GM23338 (cell line): ENCODE measurements at regions not wholly inside any gene's neighbourhood (a gene's known extent, or its start where the extent isn't known, plus 50 kb on each side); places are given as distances from the start of the nearest gene placed in this dataset.
A peak's percentile ranks its signal among the peaks of the same experiment; 100 is the strongest.

Source experiments
- ATAC-seq: fragments of 200-7000 bp; cut with Tn5 transposase; 3 replicates; pipeline ENCODE4 v1.9.1; 2020
- DNase-seq: peaks from one replicate; pipeline ENCODE4 v3.0.0-alpha.2; 2015; ENCODE audit warnings: low spot score
- H2AFZ ChIP-seq: fragments of 200-600 bp; sonication (generic); 2 replicates; pipeline ENCODE4 v1.8.0; 2016; ENCODE audit warnings: antibody characterized with exemption, mild to moderate bottlenecking, moderate library complexity
- H3F3A ChIP-seq: fragments of 200-600 bp; sonication (generic); replicated peaks from 2 replicates; pipeline ENCODE4 v1.8.0; 2017; ENCODE audit warnings: antibody characterized with exemption, mixed run types, low read depth
- H3K27ac ChIP-seq: fragments of 200-600 bp; sonication (generic); 2 replicates; pipeline ENCODE4 v1.6.1; 2016; ENCODE audit warnings: low read depth
- H3K27me3 ChIP-seq: fragments of 200-600 bp; sonication (generic); 2 replicates; pipeline ENCODE4 v1.8.0; 2016; ENCODE audit warnings: mild to moderate bottlenecking, mixed run types, moderate library complexity; ENCODE audit not compliant: insufficient read depth
- H3K36me3 ChIP-seq: fragments of 200-600 bp; sonication (generic); 2 replicates; pipeline ENCODE4 v1.8.0; 2016; ENCODE audit warnings: mild to moderate bottlenecking; ENCODE audit not compliant: insufficient read depth
- H3K4me1 ChIP-seq: fragments of 200-600 bp; sonication (generic); 2 replicates; pipeline ENCODE4 v1.8.0; 2016; ENCODE audit warnings: mild to moderate bottlenecking, moderate library complexity; ENCODE audit not compliant: insufficient read depth
- H3K4me2 ChIP-seq: fragments of 200-600 bp; sonication (generic); 2 replicates; pipeline ENCODE4 v1.7.1; 2017; ENCODE audit warnings: mixed run types
- H3K4me3 ChIP-seq: fragments of 200-600 bp; sonication (generic); 2 replicates; pipeline ENCODE4 v1.6.1; 2016; ENCODE audit warnings: mixed run types
- H3K79me2 ChIP-seq: fragments of 200-600 bp; sonication (generic); replicated peaks from 2 replicates; pipeline ENCODE4 v1.8.0; 2017; ENCODE audit warnings: mild to moderate bottlenecking; ENCODE audit not compliant: insufficient read depth
- H3K9me2 ChIP-seq: fragments of 200-600 bp; sonication (generic); 2 replicates; pipeline ENCODE4 v1.8.0; 2017; ENCODE audit not compliant: insufficient read depth
- H4K20me1 ChIP-seq: fragments of 200-600 bp; sonication (generic); replicated peaks from 2 replicates; pipeline ENCODE4 v1.8.0; 2017; ENCODE audit warnings: mild to moderate bottlenecking; ENCODE audit not compliant: insufficient read depth
- H3K27ac Mint-ChIP-seq: 2 replicates; pipeline ENCODE4 v1.8.0; 2020; ENCODE audit warnings: inconsistent platforms, mild to moderate bottlenecking, moderate library complexity, mixed read lengths
- H3K27me3 Mint-ChIP-seq: 3 replicates; pipeline ENCODE4 v1.8.0; 2022; ENCODE audit warnings: low read depth, mild to moderate bottlenecking, moderate library complexity, mixed read lengths, inconsistent platforms; ENCODE audit not compliant: insufficient read depth, poor library complexity
- H3K36me3 Mint-ChIP-seq: 3 replicates; pipeline ENCODE4 v1.8.0; 2021; ENCODE audit warnings: low read depth, mild to moderate bottlenecking, inconsistent platforms, moderate library complexity, mixed read lengths
- H3K4me1 Mint-ChIP-seq: 3 replicates; pipeline ENCODE4 v1.8.0; 2020; ENCODE audit warnings: mild to moderate bottlenecking, inconsistent platforms, mixed read lengths
- H3K4me3 Mint-ChIP-seq: 3 replicates; pipeline ENCODE4 v1.8.0; 2021; ENCODE audit warnings: moderate library complexity, mild to moderate bottlenecking, inconsistent platforms, mixed read lengths
- H3K9me3 Mint-ChIP-seq: 3 replicates; pipeline ENCODE4 v1.8.0; 2020; ENCODE audit warnings: moderate library complexity, mild to moderate bottlenecking, inconsistent platforms, mixed read lengths
- CTCF ChIP-seq, 2 experiments: fragments of 200-600 bp in 1 of 2; sonication (generic) in 1 of 2; conservative IDR thresholded peaks; 2 replicates each; pipeline versions ENCODE4 v1.5.1 to v1.6.1; 2016 to 2017; ENCODE audit warnings: antibody characterized with exemption in 2 of 2, low read depth in 2 of 2, mild to moderate bottlenecking in 2 of 2, moderate library complexity in 1 of 2
- EZH2 ChIP-seq: fragments of 200-600 bp; sonication (generic); IDR thresholded peaks from one replicate; pipeline ENCODE4 v1.8.0; 2017; ENCODE audit warnings: antibody characterized with exemption, mild to moderate bottlenecking, low read depth; ENCODE audit not compliant: unreplicated experiment
- EZH2phosphoT487 ChIP-seq: fragments of 200-600 bp; sonication (generic); IDR thresholded peaks from one replicate; pipeline ENCODE4 v1.8.1; 2018; ENCODE audit warnings: antibody characterized with exemption; ENCODE audit not compliant: unreplicated experiment
- JUNB ChIP-seq: IDR thresholded peaks from one replicate; pipeline ENCODE4 v1.6.1; 2016; ENCODE audit warnings: antibody characterized with exemption; ENCODE audit not compliant: unreplicated experiment
- NANOG ChIP-seq: IDR thresholded peaks from 2 replicates; pipeline ENCODE4 v1.6.1; 2016; ENCODE audit warnings: antibody characterized with exemption, borderline replicate concordance
- POLR2AphosphoS5 ChIP-seq: IDR thresholded peaks from 2 replicates; pipeline ENCODE4 v1.6.1; 2016; ENCODE audit warnings: antibody characterized with exemption, low read depth
- REST ChIP-seq: IDR thresholded peaks from one replicate; pipeline ENCODE4 v1.6.1; 2018; ENCODE audit warnings: antibody characterized with exemption; ENCODE audit not compliant: unreplicated experiment
- STAT1 ChIP-seq: IDR thresholded peaks from one replicate; pipeline ENCODE4 v1.6.1; 2016; ENCODE audit warnings: antibody characterized with exemption; ENCODE audit not compliant: unreplicated experiment
- ZNF114 ChIP-seq: fragments of 250-450 bp; sonication (Bioruptor Pico); IDR thresholded peaks from 2 replicates; pipeline ENCODE4 v1.5.0; 2020; ENCODE audit warnings: mild to moderate bottlenecking, moderate library complexity
- TF ChIP-seq, protein P1 (sequence below): fragments of 250-450 bp; sonication (Bioruptor Pico); IDR thresholded peaks from 2 replicates; pipeline ENCODE4 v1.5.0; 2020; ENCODE audit warnings: mild to moderate bottlenecking, moderate library complexity
- TF ChIP-seq, protein P2 (sequence below): IDR thresholded peaks from 2 replicates; pipeline ENCODE4 v1.6.1; 2016; ENCODE audit warnings: antibody characterized with exemption

- peaks cover 7% of the 10 kb centered on the region; the same call in 2 of the 3 replicates for H3K4me1 Mint-ChIP-seq
- DNase-seq = no peak
- ATAC-seq = no peak
These were observed 2309.4 kb upstream of the AGA start for GRCh38 chr4:179751669-179752068.

More at GRCh38 chr4:179751669-179752068, 2309.4 kb upstream of the AGA start:
- H3K36me3 Mint-ChIP-seq = no peaks in the 10 kb centered on the region
- TF ChIP-seq JUNB (no peak), NANOG (no peak), ZNF114 (CRISPR knock-in tag) (no peak), REST (no peak), EZH2 (no peak), EZH2phosphoT487 (no peak), CTCF (conservative IDR thresholded peaks at IDR 0.05; ENCODE audit: low read depth in 2 of 2) (no peak), STAT1 (no peak), POLR2AphosphoS5 (no peak)
- TF ChIP-seq, protein P1, sequence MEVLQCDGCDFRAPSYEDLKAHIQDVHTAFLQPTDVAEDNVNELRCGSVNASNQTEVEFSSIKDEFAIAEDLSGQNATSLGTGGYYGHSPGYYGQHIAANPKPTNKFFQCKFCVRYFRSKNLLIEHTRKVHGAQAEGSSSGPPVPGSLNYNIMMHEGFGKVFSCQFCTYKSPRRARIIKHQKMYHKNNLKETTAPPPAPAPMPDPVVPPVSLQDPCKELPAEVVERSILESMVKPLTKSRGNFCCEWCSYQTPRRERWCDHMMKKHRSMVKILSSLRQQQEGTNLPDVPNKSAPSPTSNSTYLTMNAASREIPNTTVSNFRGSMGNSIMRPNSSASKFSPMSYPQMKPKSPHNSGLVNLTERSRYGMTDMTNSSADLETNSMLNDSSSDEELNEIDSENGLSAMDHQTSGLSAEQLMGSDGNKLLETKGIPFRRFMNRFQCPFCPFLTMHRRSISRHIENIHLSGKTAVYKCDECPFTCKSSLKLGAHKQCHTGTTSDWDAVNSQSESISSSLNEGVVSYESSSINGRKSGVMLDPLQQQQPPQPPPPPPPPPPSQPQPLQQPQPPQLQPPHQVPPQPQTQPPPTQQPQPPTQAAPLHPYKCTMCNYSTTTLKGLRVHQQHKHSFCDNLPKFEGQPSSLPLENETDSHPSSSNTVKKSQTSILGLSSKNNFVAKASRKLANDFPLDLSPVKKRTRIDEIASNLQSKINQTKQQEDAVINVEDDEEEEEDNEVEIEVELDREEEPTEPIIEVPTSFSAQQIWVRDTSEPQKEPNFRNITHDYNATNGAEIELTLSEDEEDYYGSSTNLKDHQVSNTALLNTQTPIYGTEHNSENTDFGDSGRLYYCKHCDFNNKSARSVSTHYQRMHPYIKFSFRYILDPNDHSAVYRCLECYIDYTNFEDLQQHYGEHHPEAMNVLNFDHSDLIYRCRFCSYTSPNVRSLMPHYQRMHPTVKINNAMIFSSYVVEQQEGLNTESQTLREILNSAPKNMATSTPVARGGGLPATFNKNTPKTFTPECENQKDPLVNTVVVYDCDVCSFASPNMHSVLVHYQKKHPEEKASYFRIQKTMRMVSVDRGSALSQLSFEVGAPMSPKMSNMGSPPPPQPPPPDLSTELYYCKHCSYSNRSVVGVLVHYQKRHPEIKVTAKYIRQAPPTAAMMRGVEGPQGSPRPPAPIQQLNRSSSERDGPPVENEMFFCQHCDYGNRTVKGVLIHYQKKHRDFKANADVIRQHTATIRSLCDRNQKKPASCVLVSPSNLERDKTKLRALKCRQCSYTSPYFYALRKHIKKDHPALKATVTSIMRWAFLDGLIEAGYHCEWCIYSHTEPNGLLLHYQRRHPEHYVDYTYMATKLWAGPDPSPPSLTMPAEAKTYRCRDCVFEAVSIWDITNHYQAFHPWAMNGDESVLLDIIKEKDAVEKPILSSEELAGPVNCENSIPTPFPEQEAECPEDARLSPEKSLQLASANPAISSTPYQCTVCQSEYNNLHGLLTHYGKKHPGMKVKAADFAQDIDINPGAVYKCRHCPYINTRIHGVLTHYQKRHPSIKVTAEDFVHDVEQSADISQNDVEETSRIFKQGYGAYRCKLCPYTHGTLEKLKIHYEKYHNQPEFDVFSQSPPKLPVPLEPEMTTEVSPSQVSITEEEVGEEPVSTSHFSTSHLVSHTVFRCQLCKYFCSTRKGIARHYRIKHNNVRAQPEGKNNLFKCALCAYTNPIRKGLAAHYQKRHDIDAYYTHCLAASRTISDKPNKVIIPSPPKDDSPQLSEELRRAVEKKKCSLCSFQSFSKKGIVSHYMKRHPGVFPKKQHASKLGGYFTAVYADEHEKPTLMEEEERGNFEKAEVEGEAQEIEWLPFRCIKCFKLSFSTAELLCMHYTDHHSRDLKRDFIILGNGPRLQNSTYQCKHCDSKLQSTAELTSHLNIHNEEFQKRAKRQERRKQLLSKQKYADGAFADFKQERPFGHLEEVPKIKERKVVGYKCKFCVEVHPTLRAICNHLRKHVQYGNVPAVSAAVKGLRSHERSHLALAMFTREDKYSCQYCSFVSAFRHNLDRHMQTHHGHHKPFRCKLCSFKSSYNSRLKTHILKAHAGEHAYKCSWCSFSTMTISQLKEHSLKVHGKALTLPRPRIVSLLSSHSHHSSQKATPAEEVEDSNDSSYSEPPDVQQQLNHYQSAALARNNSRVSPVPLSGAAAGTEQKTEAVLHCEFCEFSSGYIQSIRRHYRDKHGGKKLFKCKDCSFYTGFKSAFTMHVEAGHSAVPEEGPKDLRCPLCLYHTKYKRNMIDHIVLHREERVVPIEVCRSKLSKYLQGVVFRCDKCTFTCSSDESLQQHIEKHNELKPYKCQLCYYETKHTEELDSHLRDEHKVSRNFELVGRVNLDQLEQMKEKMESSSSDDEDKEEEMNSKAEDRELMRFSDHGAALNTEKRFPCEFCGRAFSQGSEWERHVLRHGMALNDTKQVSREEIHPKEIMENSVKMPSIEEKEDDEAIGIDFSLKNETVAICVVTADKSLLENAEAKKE (CRISPR knock-in tag) = no peak
- TF ChIP-seq, protein P2, sequence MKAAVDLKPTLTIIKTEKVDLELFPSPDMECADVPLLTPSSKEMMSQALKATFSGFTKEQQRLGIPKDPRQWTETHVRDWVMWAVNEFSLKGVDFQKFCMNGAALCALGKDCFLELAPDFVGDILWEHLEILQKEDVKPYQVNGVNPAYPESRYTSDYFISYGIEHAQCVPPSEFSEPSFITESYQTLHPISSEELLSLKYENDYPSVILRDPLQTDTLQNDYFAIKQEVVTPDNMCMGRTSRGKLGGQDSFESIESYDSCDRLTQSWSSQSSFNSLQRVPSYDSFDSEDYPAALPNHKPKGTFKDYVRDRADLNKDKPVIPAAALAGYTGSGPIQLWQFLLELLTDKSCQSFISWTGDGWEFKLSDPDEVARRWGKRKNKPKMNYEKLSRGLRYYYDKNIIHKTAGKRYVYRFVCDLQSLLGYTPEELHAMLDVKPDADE = no peak
- peak overlapping the region; percentile 70; the same call in 1 of the 2 replicates for H2AFZ ChIP-seq
- no peaks in the 10 kb centered on the region for H3K9me2 ChIP-seq
- H3K27me3 ChIP-seq = no peaks in the 10 kb centered on the region
- no peak overlapping the region for H3K4me2 ChIP-seq
- no peak overlapping the region for H3K27ac ChIP-seq
- H3K27me3 Mint-ChIP-seq = no peaks in the 10 kb centered on the region
- no peak overlapping the region for H3K4me3 Mint-ChIP-seq
- H3K4me3 ChIP-seq = no peak overlapping the region
- no peaks in the 10 kb centered on the region for H4K20me1 ChIP-seq
- no peaks in the 10 kb centered on the region for H3K79me2 ChIP-seq
- H3K27ac Mint-ChIP-seq = no peak overlapping the region
- H3K4me1 ChIP-seq = no peaks in the 10 kb centered on the region; the same call in 1 of the 2 replicates
- H3F3A ChIP-seq = no peaks in the 10 kb centered on the region
- H3K9me3 Mint-ChIP-seq = no peaks in the 10 kb centered on the region
- no peaks in the 10 kb centered on the region for H3K36me3 ChIP-seq
